Right ventricle myocardium superior (tissue), 1 donor: ENCODE measurements at regions not wholly inside any gene's neighbourhood (a gene's known extent, or its start where the extent isn't known, plus 50 kb on each side); places are given as distances from the start of the nearest gene placed in this dataset.

Experiments used
- ATAC-seq: fragments of 200-7000 bp; cut with Tn5 transposase; one replicate; pipeline ENCODE4 v1.9.1; 2020; ENCODE audit warnings: mild to moderate bottlenecking; ENCODE audit not compliant: poor library complexity
- DNase-seq: peaks from one replicate; pipeline ENCODE4 v3.0.0-alpha.2; 2020
- intact Hi-C: fragments of 100-400 bp; cut with DNase I; formaldehyde crosslinking; loops from one replicate; pipeline ENCODE4 v1.11.2; 2022
- donor health status: DM: no; HTN: yes; CAD: no; lungs with severe emphysema.

DNA sequence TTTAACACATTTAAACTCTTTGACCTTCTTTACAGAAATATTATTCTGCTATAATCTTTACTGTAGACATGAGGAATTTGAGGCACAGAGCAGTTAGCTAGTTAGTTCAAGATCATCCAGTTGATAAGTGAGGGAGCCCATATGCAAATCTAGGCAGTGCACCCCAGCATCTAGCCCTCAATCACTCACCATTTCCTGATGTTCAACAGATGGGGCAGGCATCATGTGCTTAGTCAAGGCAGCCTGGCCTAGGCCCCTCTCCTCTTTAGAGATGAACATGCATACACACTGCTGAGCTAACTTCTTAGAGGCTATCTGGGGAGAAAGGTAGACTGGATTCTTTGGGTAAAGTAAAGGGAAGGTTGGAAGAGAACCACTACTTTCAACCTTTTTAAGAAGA is 206.8 kb upstream of the SLC24A2 start:
- intact Hi-C loops = no loop called here
- no peak for ATAC-seq
- DNase-seq = no peak

DNA sequence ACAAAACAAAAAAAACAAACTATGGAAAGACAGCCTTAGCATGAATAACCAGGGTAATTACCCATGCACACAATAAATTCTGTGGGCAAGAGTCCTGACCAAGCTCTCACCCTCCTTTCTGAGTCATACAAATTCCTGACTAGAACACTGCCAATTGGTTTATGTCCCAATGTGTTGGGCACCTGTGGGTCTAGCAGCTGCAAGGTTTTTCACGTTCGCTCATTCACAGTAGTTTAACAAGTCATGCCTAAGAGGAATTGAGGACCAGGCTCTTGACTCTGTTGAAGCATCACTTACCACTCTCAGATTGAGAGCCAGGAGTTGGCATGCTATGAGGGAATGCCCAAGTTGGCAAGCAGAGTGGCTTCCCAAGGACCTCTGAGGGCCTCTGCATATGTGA is 205.5 kb upstream of the SLC24A2 start:
- ATAC-seq (no peak), DNase-seq (no peak)
- intact Hi-C loops = no loop called here

DNA sequence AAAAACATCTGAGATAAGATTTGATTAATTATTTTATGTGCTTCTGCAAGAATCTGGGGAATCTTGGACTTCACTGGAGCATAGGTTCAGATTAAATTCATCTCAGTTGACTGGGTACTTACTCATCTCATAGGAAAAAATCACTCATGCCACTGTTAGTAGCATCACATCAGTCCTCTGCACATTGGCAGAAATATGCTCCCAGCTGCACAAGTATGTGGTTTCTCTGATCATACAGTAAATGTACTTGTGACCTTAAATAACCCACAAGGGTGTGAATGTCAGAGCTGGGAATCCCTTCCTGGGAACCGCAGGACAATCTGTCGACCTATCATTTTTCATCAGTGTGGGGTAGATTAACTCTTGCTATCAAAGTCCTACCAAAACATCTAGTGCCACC is 203.7 kb upstream of the SLC24A2 start:
- DNase-seq = no peak
- intact Hi-C loops = no loop called here

DNA sequence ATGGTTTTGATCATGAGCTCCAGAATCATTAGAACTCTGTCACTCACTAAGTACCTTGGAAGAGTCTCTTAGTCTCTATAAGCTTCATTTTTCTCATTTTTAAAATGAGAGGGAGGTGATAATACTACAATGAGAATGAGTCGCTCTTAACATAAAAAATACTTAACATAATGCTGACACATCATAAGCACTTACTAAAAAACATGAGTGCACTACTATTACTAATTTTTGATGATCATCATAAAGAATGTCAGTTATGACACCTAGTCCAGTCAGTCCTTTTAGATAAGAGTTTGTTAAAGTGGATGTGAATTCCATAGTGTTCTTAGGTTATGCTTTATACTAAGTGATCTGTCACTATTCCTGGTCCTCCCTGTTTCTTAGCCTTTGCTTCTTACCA is 200.4 kb upstream of the SLC24A2 start:
- DNase-seq (no peak), ATAC-seq (no peak)
- intact Hi-C loops = no loop called here

More for the DNA sequence above, 203.7 kb upstream of the SLC24A2 start:
- ATAC-seq = no peak

DNA sequence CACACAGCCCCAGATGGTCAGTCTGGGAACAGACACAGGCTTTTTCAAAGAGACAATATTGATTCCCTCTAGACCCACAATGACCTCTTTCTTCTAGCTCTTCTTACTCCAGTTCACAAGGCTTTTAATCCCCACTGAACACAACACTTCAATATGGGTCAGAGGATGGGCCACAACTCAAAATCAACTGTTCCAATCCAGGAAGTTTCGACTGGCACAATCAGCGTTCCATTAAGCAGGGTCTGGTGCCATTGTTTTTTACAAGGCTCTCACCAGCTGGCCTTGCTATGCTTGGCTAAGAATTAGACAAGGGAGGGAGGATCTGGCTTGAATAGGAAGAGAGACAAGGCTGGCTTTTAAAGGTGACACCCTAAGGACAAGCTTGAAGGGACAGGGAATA is 199.4 kb upstream of the SLC24A2 start:
- DNase-seq (no peak), ATAC-seq (no peak)
- intact Hi-C loops = no loop called here

DNA sequence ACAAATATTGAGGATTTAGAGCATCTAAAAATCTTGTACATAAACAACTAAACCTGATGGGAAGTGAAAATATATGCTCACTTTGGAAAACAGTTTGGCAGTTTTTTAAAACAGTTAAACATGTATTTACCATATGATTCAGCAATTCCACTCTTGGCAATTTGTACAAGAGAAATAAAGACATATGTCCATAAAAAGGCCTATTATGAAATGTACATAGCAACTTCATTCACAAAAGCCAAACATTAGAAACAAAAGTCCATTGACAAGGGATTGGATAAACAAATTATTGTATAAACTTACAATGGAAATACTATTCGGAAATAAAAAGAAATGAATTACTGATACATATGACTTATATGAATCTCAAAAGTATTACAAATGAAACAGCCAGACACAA is 196.2 kb upstream of the SLC24A2 start:
- DNase-seq (no peak), ATAC-seq (no peak)
- intact Hi-C loops = no loop called here

DNA sequence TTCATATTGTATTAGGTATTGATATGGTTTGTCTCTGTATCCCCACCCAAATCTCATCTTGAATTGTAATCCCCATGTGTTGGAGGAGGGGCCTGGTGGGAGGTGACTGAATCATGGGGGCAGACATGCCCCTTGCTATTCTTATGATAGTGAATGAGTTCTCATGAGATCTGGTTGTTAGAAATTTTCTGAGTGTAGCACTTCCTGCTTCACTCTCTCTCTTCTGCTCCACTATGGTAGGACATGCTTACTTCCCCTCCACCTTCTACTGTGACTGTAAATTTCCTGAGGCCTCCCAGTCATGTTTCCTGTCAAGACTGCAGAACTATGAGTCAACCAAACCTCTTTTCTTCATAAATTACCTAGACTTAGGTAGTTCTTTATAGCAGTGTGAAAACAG is 187.4 kb upstream of the SLC24A2 start:
- ATAC-seq (no peak), DNase-seq (no peak)
- intact Hi-C loops = no loop called here

DNA sequence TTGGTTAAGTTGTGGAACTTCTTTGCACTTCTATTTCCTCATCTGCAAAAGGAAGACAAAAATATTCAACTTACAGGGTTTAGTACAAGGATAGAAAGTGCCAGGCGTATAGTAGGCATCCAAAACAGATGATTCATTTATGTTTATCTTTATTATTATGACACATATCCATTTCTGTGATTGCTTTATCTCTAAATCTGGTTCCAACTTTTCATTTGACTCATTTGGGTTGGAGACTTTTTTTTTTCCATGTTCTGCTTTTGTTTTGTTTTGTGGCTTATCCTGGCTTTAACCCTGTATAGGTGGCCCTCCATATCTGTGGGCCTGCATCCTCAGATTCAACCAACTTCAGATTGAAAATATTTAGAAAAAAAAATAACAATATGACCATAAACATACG is 186.7 kb upstream of the SLC24A2 start:
- intact Hi-C loops = no loop called here
- DNase-seq (no peak), ATAC-seq (no peak)

DNA sequence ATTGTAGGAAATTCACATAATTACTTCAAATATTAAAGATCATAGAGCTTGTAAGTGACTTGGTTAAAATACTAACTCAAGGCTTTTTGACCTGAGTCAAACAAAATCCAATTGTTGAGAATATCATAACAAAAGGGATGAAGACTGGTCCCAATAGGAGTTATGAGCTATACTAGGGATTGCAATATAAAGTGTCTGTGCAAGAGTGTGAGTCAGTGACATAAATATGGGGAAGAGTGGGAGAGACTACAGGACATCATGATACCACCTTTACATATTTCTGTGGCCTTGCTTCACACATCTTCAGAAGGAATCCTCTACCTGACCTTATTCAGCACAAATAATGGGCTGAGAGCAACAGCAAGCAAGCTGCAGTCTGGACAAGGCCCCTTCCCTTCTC is 180.9 kb upstream of the SLC24A2 start:
- no peak for DNase-seq
- intact Hi-C loops = no loop called here
- no peak for ATAC-seq

DNA sequence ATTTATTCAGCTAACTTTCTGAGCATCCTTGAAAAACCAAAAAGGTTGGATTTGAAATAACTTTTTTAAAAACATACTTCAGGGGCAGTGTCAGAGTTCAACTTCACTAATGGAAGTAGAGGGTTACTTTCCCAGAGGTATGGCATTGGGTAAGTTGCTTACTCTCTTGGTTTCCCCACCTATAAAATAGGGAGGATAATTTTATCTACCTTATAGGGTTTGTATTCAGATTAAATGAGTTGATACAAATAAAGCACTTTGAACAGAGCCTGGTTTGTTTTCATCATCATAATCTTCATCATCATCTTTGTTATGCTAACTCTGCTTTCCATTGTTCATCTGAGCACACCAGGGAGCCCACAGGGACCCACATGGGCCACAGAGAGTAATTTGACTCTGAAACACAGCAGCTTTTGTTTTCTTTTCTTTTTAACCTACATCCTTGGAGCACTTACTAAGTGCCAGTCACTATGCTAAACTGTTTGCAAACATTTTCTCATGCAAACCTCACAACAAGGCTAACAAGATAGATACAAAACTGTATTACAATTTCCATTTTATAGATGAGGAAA is 179.1 kb upstream of the SLC24A2 start:
- no peak for ATAC-seq

DNA sequence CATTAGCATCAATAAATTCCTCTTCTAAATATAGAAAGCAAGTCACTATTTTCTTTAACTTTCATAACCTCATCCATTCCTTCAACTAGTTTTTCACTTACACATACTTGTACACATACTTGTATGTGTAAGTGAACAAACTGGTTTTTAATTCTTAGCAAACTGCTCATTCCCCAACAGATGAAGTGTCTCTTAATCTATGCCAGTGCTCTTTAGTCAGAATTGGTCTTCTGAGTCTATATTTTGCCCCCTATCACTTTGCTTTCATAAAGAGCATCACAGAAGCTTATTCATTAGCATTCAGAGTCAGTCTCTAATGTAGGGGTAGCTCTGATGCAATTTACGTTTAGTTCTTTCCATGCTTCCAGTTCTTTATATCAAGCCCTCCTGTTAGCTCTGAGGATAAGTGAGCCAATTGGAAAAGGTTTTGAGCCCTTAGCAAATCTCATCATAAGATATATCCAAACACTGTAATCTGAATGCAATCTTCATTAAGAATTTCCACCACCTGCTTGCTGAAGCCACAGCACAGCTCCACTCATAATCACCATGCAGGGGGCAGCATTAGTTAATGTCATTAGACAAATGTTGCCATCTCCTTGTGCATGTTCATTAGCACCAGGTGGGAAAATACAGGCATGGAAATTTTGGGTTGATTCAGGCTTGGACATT is 178.5 kb upstream of the SLC24A2 start:
- intact Hi-C loops = no loop called here
- DNase-seq = no peak
- no peak for ATAC-seq

More for the DNA sequence above, 179.1 kb upstream of the SLC24A2 start:
- intact Hi-C loops = no loop called here
- DNase-seq = no peak

DNA sequence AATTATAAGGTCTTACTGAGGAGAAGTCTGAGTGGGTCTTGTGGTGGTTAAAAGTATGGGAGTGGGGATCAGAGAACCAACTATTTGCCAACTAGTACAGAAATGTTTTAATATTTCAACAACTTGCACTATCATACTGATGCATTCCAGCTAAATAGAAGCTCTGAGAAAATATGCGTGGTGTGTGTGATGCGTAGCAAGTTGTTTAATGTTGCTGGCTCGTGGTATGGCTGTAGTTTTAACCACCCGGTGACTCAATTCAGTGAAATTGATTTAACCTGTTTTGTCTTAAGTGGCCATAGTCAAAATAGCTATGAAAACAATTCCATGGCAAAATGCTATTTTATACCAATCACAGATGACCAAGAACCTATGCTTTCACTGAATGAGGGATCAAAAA is 176.5 kb upstream of the SLC24A2 start:
- DNase-seq (no peak), ATAC-seq (no peak)
- intact Hi-C loops = no loop called here

DNA sequence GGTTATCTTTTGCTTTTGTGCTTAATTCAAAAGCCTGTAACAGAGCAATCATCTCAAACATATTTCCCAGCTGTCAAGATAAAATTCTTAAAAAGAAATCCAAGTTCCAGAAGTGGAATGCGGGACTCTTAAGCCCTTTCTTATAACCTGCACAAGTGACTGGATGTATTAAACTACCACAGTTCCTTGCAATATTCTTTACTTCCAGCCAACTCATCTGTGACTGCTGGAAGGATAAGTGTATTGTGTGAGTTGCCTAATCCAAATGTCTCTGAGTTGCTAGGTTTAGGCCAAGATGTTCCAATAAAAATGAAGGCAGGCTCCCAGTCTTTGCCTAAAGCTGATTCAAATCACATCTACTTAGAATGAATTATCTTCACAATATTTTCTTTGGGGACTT is 159.2 kb upstream of the SLC24A2 start:
- intact Hi-C loops = no loop called here
- DNase-seq = no peak
- no peak for ATAC-seq

DNA sequence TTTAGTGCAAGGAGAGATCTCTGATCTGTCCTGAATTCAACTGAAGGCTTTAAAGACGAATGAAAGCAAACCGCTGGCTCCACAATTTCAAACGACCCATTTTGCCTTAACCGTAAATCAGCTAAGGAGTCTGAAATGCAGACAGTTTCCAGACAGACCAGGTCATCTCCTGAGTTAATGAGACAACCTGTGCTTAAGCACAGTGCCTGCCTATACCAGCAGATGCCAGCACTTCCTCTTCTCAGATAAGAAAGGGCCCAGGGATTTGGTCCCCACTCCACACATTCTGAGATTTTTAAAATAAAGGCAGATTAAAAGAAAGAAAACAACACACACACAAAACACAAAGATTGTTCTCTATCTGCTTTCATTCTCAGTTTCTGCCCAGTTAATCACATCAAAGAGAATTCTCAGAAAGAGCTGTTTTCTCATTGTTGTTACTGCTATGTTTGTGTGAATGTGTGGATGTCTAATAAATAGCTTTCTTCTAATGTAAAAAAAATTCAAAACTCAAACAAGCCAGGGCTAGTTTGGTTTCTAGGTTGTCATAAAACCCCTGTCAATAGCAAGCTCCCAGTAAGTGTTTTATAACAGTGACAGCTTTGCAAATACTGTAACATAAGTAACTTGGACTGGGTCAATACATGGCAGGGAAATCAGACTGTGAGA is 157.7 kb upstream of the SLC24A2 start:
- no peak for DNase-seq
- no peak for ATAC-seq
- intact Hi-C loops = no loop called here

DNA sequence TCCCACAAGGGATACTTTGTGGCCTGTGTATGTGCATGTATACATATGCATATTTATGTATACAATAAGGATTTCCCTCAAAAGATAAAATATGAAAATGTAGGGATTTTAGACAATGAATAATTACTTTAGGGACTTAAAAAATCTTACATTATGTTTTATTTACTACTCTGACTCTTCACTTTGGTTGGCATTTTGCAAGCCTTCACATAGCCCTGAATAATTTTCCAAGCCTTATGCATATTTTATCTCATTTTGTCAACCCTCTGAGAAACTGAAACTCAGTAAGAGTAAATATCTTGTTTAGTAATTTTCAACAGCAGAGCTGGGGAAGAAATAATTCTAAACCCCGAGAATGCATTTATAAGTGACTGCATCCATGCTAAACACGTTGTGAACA is 153.0 kb upstream of the SLC24A2 start:
- intact Hi-C loops = no loop called here
- ATAC-seq = no peak
- no peak for DNase-seq

DNA sequence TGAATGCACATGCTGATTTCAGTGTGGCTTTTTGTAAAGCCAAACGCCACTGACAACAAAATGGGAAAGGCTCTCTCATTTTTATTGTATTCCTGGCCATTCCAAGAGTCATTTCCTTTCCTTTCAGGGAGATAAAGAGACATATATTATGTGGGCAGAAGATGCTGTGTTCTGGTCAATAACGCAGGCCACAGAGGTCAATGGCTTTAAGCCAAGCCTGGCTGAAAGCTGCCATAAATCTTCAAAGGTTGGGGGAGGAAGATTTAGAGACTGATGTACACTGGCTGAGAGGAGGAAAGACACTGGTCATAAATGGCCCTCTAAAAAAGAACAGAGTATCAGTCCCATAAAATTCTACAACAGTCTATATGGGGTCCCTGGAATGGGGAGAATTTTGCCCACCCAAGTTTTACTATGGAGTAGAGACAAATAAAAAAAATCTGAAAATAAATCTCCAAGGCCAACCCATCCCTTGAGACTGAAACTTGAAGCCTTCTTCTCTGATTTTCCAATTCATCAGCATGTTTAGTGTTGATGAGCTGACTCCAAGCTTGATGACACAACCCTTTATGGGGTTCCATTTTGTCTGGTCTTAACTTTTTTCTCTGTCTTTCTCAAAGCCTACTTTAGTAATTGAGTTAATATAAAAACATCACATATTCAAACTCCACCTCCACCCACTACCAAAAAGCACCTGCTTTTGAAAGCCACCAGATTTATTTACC is 152.1 kb upstream of the SLC24A2 start:
- ATAC-seq (no peak), DNase-seq (no peak)
- intact Hi-C loops = no loop called here

DNA sequence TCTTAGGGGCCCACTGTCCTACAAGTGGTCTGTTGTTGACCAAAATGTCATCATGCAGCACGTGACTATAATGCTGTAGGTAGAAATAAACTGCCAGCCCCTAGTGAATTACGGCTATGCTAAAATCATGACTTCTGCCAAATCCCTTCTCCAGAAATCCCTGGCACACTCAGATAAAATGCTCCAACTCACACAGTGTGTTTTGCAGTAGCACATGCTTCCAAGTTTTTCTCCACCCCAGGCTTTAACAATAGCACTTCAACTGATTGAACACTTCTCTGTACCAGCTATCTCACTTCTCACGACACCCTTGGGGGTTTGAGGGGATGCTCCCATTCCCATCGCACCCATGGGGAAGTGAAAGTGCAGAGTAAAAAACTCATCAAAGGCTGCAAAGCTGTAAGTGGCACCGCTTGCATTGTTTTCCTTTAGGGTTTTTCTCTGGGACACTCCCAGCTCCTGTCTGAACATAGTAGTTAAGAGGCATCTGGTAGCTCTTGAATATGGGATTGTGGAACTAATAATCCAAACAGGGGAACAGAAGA is 151.0 kb upstream of the SLC24A2 start:
- intact Hi-C loops = loop anchor here (10.0 kb wide), 1 partner anchor 685 kb away; the partner anchor contains the start of gene MLLT3
- DNase-seq = no peak

DNA sequence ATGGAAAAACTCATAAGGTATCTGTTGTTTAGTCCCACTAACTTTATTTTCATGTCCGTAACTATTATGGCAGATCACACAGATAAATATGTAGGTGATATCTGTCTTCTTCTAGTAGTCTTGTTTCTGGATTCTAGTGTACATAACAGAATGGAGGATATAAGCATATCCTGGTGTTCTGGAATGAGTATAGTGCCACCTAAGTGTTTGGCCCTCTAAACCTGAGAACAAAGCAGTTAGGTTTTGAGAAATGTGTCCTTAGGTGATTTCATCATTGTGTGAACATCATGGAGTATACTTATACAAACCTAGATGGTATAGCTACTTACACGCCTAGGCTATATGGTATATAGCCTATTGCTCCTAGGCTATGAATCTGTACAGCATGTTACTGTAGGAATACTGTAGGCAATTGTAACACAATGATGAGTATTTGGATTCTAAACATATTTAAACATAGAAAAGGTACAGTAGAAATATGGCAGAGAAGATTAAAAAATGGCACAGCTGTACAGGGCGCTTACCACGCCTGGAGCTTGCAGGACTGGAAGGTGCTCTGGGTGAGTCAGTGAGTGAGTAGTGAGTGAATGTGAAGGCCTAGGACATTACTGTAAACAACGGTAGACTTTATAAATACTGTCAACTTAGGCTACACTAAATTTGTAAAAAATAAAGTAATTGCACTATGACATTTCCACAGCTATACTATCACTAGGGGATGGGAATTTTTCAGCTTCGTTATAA is 150.3 kb upstream of the SLC24A2 start:
- ATAC-seq = no peak
- intact Hi-C loops = loop anchor here (10.0 kb wide), 1 partner anchor 686 kb away; the partner anchor contains the start of gene MLLT3
- DNase-seq = no peak

More for the DNA sequence above, 151.0 kb upstream of the SLC24A2 start:
- no peak for ATAC-seq

DNA sequence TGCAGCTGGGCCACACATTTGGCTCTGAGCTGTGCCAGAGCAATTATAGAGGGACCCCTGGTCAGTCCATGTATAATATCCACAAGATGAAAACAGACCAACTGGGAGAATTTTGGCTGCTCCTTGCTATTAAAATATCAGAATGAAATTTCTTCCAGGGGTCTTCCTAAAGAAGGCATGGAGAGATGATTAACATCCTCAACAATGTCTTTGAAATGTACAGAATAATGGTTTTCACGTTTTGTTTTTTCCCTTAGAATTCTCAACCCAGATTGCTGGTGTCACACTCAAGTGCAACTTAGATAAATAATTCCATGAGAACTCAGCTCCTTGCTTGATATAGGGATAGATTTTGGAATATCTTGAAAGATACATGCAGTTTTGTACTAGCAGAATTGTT is 148.3 kb upstream of the SLC24A2 start:
- intact Hi-C loops = loop anchor here (10.0 kb wide), 1 partner anchor 688 kb away; the partner anchor contains the start of gene MLLT3
- no peak for ATAC-seq

More for the DNA sequence above, 148.3 kb upstream of the SLC24A2 start:
- DNase-seq = no peak
